Parathyroid adenoma (tissue), 2 donors: ENCODE measurements at regions not wholly inside any gene's neighbourhood (a gene's known extent, or its start where the extent isn't known, plus 50 kb on each side); places are given as distances from the start of the nearest gene placed in this dataset.

Experiments
- H2AFZ ChIP-seq: fragments of 300-600 bp; sonication (generic); one replicate; pipeline ENCODE4 v1.7.0; 2017; ENCODE audit warnings: antibody characterized with exemption, mild to moderate bottlenecking
- H3K27ac ChIP-seq: fragments of 300-600 bp; sonication (generic); one replicate; pipeline ENCODE4 v1.7.0; 2017
- H3K27me3 ChIP-seq: fragments of 300-600 bp; sonication (generic); one replicate; pipeline ENCODE4 v1.7.0; 2017; ENCODE audit warnings: low read length; ENCODE audit not compliant: control insufficient read depth, insufficient read depth
- H3K36me3 ChIP-seq: fragments of 300-600 bp; sonication (generic); one replicate; pipeline ENCODE4 v1.7.0; 2017; ENCODE audit warnings: low read length; ENCODE audit not compliant: control insufficient read depth, insufficient read depth
- H3K4me1 ChIP-seq: fragments of 300-600 bp; sonication (generic); one replicate; pipeline ENCODE4 v1.7.0; 2017; ENCODE audit warnings: control low read depth
- H3K4me2 ChIP-seq: fragments of 300-600 bp; sonication (generic); one replicate; pipeline ENCODE4 v1.7.0; 2017; ENCODE audit warnings: low read length
- H3K4me3 ChIP-seq: fragments of 300-600 bp; sonication (generic); one replicate; pipeline ENCODE4 v1.7.0; 2017; ENCODE audit warnings: low read depth, low read length
- H3K79me2 ChIP-seq: fragments of 300-600 bp; sonication (generic); one replicate; pipeline ENCODE4 v1.7.0; 2017; ENCODE audit warnings: control low read depth
- H3K9ac ChIP-seq: fragments of 300-600 bp; sonication (generic); one replicate; pipeline ENCODE4 v1.7.0; 2017; ENCODE audit warnings: mild to moderate bottlenecking
- H3K9me3 ChIP-seq: fragments of 300-600 bp; sonication (generic); one replicate; pipeline ENCODE4 v1.7.0; 2017; ENCODE audit warnings: low read length; ENCODE audit not compliant: control insufficient read depth
- CTCF ChIP-seq: fragments of 300-600 bp; sonication (generic); IDR thresholded peaks from one replicate; pipeline ENCODE4 v1.7.0; 2017; ENCODE audit warnings: antibody characterized with exemption, mild to moderate bottlenecking
- donor health status: primary hyperparathyroidism.

GRCh38 chr11:32184041-32184722, 93.3 kb downstream of the RCN1 start:
- TF ChIP-seq CTCF = no peak
- no peak overlapping the region for H3K27ac ChIP-seq

GRCh38 chr11:32184723-32185376, 94.0 kb downstream of the RCN1 start:
- H3K4me2 ChIP-seq = no peak overlapping the region
- no peak overlapping the region for H3K4me3 ChIP-seq
- H2AFZ ChIP-seq = no peak overlapping the region
- no peaks in the 10 kb centered on the region for H3K79me2 ChIP-seq
- H3K9me3 ChIP-seq = no peaks in the 10 kb centered on the region
- H3K27me3 ChIP-seq = no peaks in the 10 kb centered on the region
- no peak overlapping the region for H3K27ac ChIP-seq
- no peaks in the 10 kb centered on the region for H3K4me1 ChIP-seq
- no peak overlapping the region for H3K9ac ChIP-seq
- no peaks in the 10 kb centered on the region for H3K36me3 ChIP-seq
- TF ChIP-seq CTCF = no peak

More at GRCh38 chr11:32184041-32184722, 93.3 kb downstream of the RCN1 start:
- Histone ChIP-seq H3K9ac (no peak overlapping the region), H3K9me3 (no peaks in the 10 kb centered on the region), H2AFZ (no peak overlapping the region), H3K4me1 (no peaks in the 10 kb centered on the region), H3K36me3 (no peaks in the 10 kb centered on the region), H3K79me2 (no peaks in the 10 kb centered on the region), H3K4me2 (no peak overlapping the region), H3K27me3 (no peaks in the 10 kb centered on the region), H3K4me3 (no peak overlapping the region)

GRCh38 chr11:32186118-32186517, 95.2 kb downstream of the RCN1 start:
- no peaks in the 10 kb centered on the region for H3K4me1 ChIP-seq

GRCh38 chr11:32187111-32187510, 96.2 kb downstream of the RCN1 start:
- Histone ChIP-seq H3K4me3 (no peak overlapping the region), H3K4me2 (no peak overlapping the region), H3K27ac (no peak overlapping the region), H2AFZ (no peak overlapping the region), H3K79me2 (no peaks in the 10 kb centered on the region), H3K27me3 (no peaks in the 10 kb centered on the region), H3K36me3 (no peaks in the 10 kb centered on the region), H3K9me3 (no peaks in the 10 kb centered on the region), H3K9ac (no peak overlapping the region), H3K4me1 (no peaks in the 10 kb centered on the region)
- TF ChIP-seq CTCF = no peak

More at GRCh38 chr11:32186118-32186517, 95.2 kb downstream of the RCN1 start:
- no peak overlapping the region for H3K27ac ChIP-seq
- no peak overlapping the region for H3K4me2 ChIP-seq
- H3K27me3 ChIP-seq = no peaks in the 10 kb centered on the region
- no peaks in the 10 kb centered on the region for H3K36me3 ChIP-seq
- H3K9me3 ChIP-seq = no peaks in the 10 kb centered on the region
- H3K79me2 ChIP-seq = no peaks in the 10 kb centered on the region
- no peak overlapping the region for H2AFZ ChIP-seq
- H3K9ac ChIP-seq = no peak overlapping the region
- H3K4me3 ChIP-seq = no peak overlapping the region
- TF ChIP-seq CTCF = no peak
